ENCODE measurements at regions not wholly inside any gene's neighbourhood (a gene's known extent, or its start where the extent isn't known, plus 50 kb on each side); places are given as distances from the start of the nearest gene placed in this dataset.
A peak's percentile ranks its signal among the peaks of the same experiment; 100 is the strongest.

GRCh38 chr1:177786176-177786745 lies 183.6 kb downstream of the SEC16B start:
- DNase-seq (ENCODE audit: low spot score) = no peak

GRCh38 chr1:177784936-177785335 lies 184.9 kb downstream of the SEC16B start:
- DNase-seq (ENCODE audit: low spot score) = no peak

GRCh38 chr1:177784409-177784808 lies 185.4 kb downstream of the SEC16B start:
- no peak for DNase-seq (ENCODE audit: low spot score)

GRCh38 chr1:177783051-177783450 lies 186.8 kb downstream of the SEC16B start:
- DNase-seq (ENCODE audit: low spot score) = no peak

- DNase-seq (ENCODE audit: low spot score) = peak; percentile 19
Measured at GRCh38 chr1:177780096-177780700, 189.7 kb downstream of the SEC16B start.

- DNase-seq (ENCODE audit: low spot score) = no peak
Measured at GRCh38 chr1:177779166-177779965, 190.5 kb downstream of the SEC16B start.

GRCh38 chr1:177775924-177776323 lies 193.9 kb downstream of the SEC16B start:
- DNase-seq (ENCODE audit: low spot score) = no peak

- no peak for DNase-seq (ENCODE audit: low spot score)
Measured at GRCh38 chr1:177772386-177772960, 197.4 kb downstream of the SEC16B start.

GRCh38 chr1:177771688-177772087 lies 198.2 kb downstream of the SEC16B start:
- no peak for DNase-seq (ENCODE audit: low spot score)

- DNase-seq (ENCODE audit: low spot score) = no peak
Measured at GRCh38 chr1:177770096-177770495, 199.8 kb downstream of the SEC16B start.

- no peak for DNase-seq (ENCODE audit: low spot score)
Measured at GRCh38 chr1:177755851-177756560, 213.9 kb downstream of the SEC16B start.

- DNase-seq (ENCODE audit: low spot score) = no peak
Measured at GRCh38 chr1:177754603-177755002, 215.3 kb downstream of the SEC16B start.

GRCh38 chr1:177753655-177754054 lies 216.2 kb downstream of the SEC16B start:
- no peak for DNase-seq (ENCODE audit: low spot score)

- DNase-seq (ENCODE audit: low spot score) = no peak
Measured at GRCh38 chr1:177748080-177748801, 221.6 kb downstream of the SEC16B start.

GRCh38 chr1:177746155-177746554 lies 223.7 kb downstream of the SEC16B start:
- no peak for DNase-seq (ENCODE audit: low spot score)

GRCh38 chr1:177744906-177745305 lies 225.0 kb downstream of the SEC16B start:
- DNase-seq (ENCODE audit: low spot score) = no peak

GRCh38 chr1:177741476-177741875 lies 228.4 kb downstream of the SEC16B start:
- DNase-seq (ENCODE audit: low spot score) = no peak

- no peak for DNase-seq (ENCODE audit: low spot score)
Measured at GRCh38 chr1:177739780-177740179, 230.1 kb downstream of the SEC16B start.

GRCh38 chr1:177737456-177737855 lies 232.4 kb downstream of the SEC16B start:
- DNase-seq (ENCODE audit: low spot score) = no peak

- no peak for DNase-seq (ENCODE audit: low spot score)
Measured at GRCh38 chr1:177732178-177732577, 237.7 kb downstream of the SEC16B start.

- DNase-seq (ENCODE audit: low spot score) = no peak
Measured at GRCh38 chr1:177729646-177730045, 240.2 kb downstream of the SEC16B start.

GRCh38 chr1:177723533-177723932 lies 246.3 kb downstream of the SEC16B start:
- DNase-seq (ENCODE audit: low spot score) = no peak
